CD4-positive, alpha-beta memory T cell (primary cell): ENCODE measurements at regions not wholly inside any gene's neighbourhood (a gene's known extent, or its start where the extent isn't known, plus 50 kb on each side); places are given as distances from the start of the nearest gene placed in this dataset.
"Not testable (repeated sequence)": the region's sequence is repeated elsewhere in the genome, so short reads cannot be mapped to it uniquely, and the experiment has no call there.

ENCODE experiments used
- CTCF ChIA-PET: fragments of 350-600 bp; sonication (Branson Sonifier 250); formaldehyde crosslinking; loops from one replicate; lab custom pipeline; 2021; ENCODE audit warnings: inconsistent platforms; ENCODE audit not compliant: partially characterized antibody; lab: Charles Lee
- POLR2A ChIA-PET: fragments of 350-600 bp; sonication (Branson Sonifier 250); formaldehyde crosslinking; loops from one replicate; lab custom pipeline; 2021; ENCODE audit not compliant: partially characterized antibody; lab: Charles Lee
- DNase-seq, 5 donors: peaks; one replicate each; pipeline versions ENCODE4 v3.0.0 to v3.0.0-alpha.2; 2020 to 2022; ENCODE audit warnings: mixed read lengths in 1 of 5
- H3K27ac ChIP-seq: one replicate; pipeline ENCODE4 v1.7.0; 2013; ENCODE audit warnings: low read depth, low read length
- H3K27me3 ChIP-seq: 2 replicates; pipeline ENCODE4 v1.7.0; 2013; ENCODE audit warnings: mild to moderate bottlenecking, low read length, moderate library complexity; ENCODE audit not compliant: insufficient read depth
- H3K36me3 ChIP-seq: 2 replicates; pipeline ENCODE4 v1.7.0; 2013; ENCODE audit warnings: mild to moderate bottlenecking, low read length, moderate library complexity; ENCODE audit not compliant: insufficient read depth
- H3K4me1 ChIP-seq: 2 replicates; pipeline ENCODE4 v1.7.0; 2013; ENCODE audit warnings: mild to moderate bottlenecking, low read length, moderate library complexity; ENCODE audit not compliant: insufficient read depth
- H3K4me3 ChIP-seq, 2 donors: one replicate each; pipeline ENCODE4 v1.7.0; 2013; ENCODE audit warnings: low read length in 2 of 2, mild to moderate bottlenecking in 1 of 2
- H3K9me3 ChIP-seq, 2 donors: one replicate each; pipeline ENCODE4 v1.7.0; 2013; ENCODE audit warnings: low read length in 2 of 2, control low read depth in 1 of 2; ENCODE audit not compliant: control insufficient read depth in 1 of 2
- H3K27ac Mint-ChIP-seq, 7 donors: one replicate each; pipeline ENCODE4 v1.8.0; 2020 to 2021; ENCODE audit warnings: mixed read lengths in 7 of 7, mild to moderate bottlenecking in 6 of 7, inconsistent platforms in 3 of 7, moderate library complexity in 3 of 7
- H3K27me3 Mint-ChIP-seq, 2 donors: one replicate each; pipeline ENCODE4 v1.8.0; 2020 to 2021; ENCODE audit warnings: mixed read lengths in 2 of 2
- H3K36me3 Mint-ChIP-seq, 2 donors: one replicate each; pipeline ENCODE4 v1.8.0; 2020 to 2021; ENCODE audit warnings: mixed read lengths in 2 of 2, inconsistent platforms in 1 of 2, mild to moderate bottlenecking in 1 of 2
- H3K4me1 Mint-ChIP-seq, 4 donors: one replicate each; pipeline ENCODE4 v1.8.0; 2020 to 2021; ENCODE audit warnings: mixed read lengths in 4 of 4, mild to moderate bottlenecking in 1 of 4
- H3K4me3 Mint-ChIP-seq, 8 donors: one replicate each; pipeline ENCODE4 v1.8.0; 2020 to 2021; ENCODE audit warnings: mixed read lengths in 8 of 8, mild to moderate bottlenecking in 7 of 8, moderate library complexity in 6 of 8, inconsistent platforms in 3 of 8
- H3K9me3 Mint-ChIP-seq, 8 donors: one replicate each; pipeline ENCODE4 v1.8.0; 2020 to 2021; ENCODE audit warnings: mixed read lengths in 8 of 8, mild to moderate bottlenecking in 5 of 8, inconsistent platforms in 3 of 8, moderate library complexity in 1 of 8
- intact Hi-C: fragments of 100-400 bp; cut with micrococcal nuclease; formaldehyde crosslinking; loops from one replicate; pipeline ENCODE4 v1.15.1; 2023

DNA sequence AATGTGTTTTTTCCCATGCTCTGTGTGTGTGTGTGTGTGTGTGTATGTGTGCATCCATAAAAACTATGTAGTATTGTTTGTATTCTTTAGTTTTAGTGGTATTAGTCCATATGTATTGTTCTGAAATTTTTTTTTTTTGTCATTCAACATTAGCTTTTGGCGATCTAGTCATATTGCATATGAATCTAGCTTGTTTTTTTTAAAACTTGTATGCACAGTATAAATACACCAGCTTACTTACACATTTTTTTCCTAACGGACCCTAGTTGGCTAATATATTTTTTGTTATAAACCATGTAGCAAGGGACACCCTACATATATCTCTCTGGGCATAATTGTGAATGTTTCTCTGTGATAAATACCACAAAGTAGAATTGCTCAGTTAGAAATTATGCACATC, 359.7 kb downstream of the SRGAP2C start:
- ChIA-PET CTCF (interaction anchor here (0.9 to 1.8 kb wide), 2 partner anchors 19 to 26 kb away, joined by 3 to 9 read pairs; no protein-coding TSS in a partner anchor), POLR2A (no interaction called here)
- Mint-ChIP-seq H3K27ac (peak overlapping the region in 1 of 7 donors; percentile 13), H3K36me3 (peaks cover 0 to 13% of the 10 kb centered on the region in 2 donors), H3K4me3 (no peak overlapping the region), H3K27me3 (no peaks in the 10 kb centered on the region), H3K4me1 (peaks cover 27 to 41% (median 37%) of the 10 kb centered on the region in 4 donors), H3K9me3 (peaks cover 0 to 2% (median 0%) of the 10 kb centered on the region in 8 donors)
- intact Hi-C loops, result no loop called here
- H3K4me1 ChIP-seq, result peaks cover 11% of the 10 kb centered on the region
- H3K27me3 ChIP-seq, result no peaks in the 10 kb centered on the region
- no peaks in the 10 kb centered on the region for H3K36me3 ChIP-seq
- H3K27ac ChIP-seq, result no peak overlapping the region
- no peak for DNase-seq
- H3K9me3 ChIP-seq, result no peaks in the 10 kb centered on the region
- H3K4me3 ChIP-seq, result no peak overlapping the region

DNA sequence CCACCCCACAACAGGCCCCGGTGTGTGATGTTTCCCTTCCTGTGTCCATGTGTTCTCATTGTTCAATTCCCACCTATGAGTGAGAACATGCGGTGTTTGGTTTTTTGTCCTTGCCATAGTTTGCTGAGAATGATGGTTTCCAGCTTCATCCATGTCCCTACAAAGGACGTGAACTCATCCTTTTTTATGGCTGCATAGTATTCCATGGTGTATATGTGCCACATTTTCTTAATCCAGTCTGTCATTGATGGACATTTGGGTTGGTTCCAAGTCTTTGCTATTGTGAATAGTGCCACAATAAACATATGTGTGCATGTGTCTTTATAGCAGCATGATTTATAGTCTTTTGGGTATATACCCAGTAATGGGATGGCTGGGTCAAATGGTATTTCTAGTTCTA, 361.1 kb downstream of the SRGAP2C start:
- H3K4me3 Mint-ChIP-seq, H3K4me3 ChIP-seq, H3K36me3 ChIP-seq, DNase-seq, H3K27me3 Mint-ChIP-seq, H3K27me3 ChIP-seq, CTCF ChIA-PET, intact Hi-C loops, H3K9me3 ChIP-seq, POLR2A ChIA-PET, H3K27ac Mint-ChIP-seq, H3K9me3 Mint-ChIP-seq, H3K27ac ChIP-seq: not testable (repeated sequence)
- peaks cover 21% of the 10 kb centered on the region for H3K4me1 ChIP-seq
- peaks cover 0 to 11% of the 10 kb centered on the region in 2 donors for H3K36me3 Mint-ChIP-seq
- H3K4me1 Mint-ChIP-seq, result peaks cover 35 to 50% (median 44%) of the 10 kb centered on the region in 4 donors

DNA sequence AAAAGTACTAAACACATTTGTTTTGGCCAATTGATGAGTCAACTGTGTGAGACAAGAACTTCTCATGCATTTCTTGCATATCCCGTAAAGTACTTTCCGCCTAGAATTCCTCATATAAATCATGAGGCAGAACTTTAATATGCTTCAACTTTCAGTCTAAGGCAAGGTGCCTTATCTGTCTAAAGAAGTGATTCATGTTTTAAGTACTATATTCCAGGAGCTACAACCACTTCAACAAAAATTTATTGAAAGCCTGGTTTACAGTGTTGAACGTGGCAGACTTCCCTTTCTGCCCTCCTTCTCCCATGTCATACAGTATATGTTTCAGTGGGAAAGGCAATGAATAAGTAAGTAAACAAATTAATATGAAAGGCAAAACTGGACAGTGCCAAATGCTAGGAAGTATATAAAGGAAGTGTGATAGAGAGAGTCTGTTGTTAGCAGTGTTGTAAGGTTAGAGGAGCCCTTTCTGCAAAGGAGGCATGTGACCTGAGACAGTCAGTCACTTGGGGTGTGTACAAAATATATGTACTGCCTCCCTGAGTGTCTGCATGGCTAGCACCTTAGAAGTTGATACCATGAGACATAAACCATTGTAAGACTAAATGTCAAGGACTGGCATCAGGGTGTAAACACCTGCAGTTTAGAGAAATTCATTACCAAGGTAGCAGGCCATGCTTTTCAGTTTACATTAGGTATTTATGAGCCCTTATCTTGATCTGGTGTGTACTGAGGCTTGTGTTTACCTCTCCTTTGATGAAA, 362.2 kb downstream of the SRGAP2C start:
- Mint-ChIP-seq H3K36me3 (peaks cover 0 to 11% of the 10 kb centered on the region in 2 donors), H3K27ac (peak overlapping the region in 6 of 7 donors; percentile 14 to 70 (median 60)), H3K9me3 (peaks cover 0 to 4% (median 0%) of the 10 kb centered on the region in 8 donors), H3K4me3 (peak overlapping the region in 1 of 8 donors; percentile 22), H3K4me1 (peaks cover 40 to 61% (median 53%) of the 10 kb centered on the region in 4 donors), H3K27me3 (no peaks in the 10 kb centered on the region)
- no peak overlapping the region for H3K27ac ChIP-seq
- CTCF ChIA-PET, result interaction anchor here (2.4 kb wide), 1 partner anchor 26 kb away, joined by 9 read pairs; no protein-coding TSS in a partner anchor
- POLR2A ChIA-PET, result interaction anchor here (1.4 kb wide), 1 partner anchor 28 kb away, joined by 6 read pairs; no protein-coding TSS in a partner anchor
- H3K4me1 ChIP-seq, result peaks cover 32% of the 10 kb centered on the region
- H3K27me3 ChIP-seq, result no peaks in the 10 kb centered on the region
- no peak overlapping the region for H3K4me3 ChIP-seq
- no peak for DNase-seq
- intact Hi-C loops, result no loop called here
- H3K9me3 ChIP-seq, result no peaks in the 10 kb centered on the region
- no peaks in the 10 kb centered on the region for H3K36me3 ChIP-seq

- DNase-seq, H3K36me3 ChIP-seq, H3K9me3 ChIP-seq, H3K4me3 ChIP-seq, intact Hi-C loops, H3K9me3 Mint-ChIP-seq, H3K36me3 Mint-ChIP-seq, H3K27ac ChIP-seq, H3K27me3 ChIP-seq, H3K27me3 Mint-ChIP-seq: not testable (repeated sequence)
- ChIA-PET CTCF (interaction anchor here (2.4 kb wide), 1 partner anchor 26 kb away, joined by 9 read pairs; no protein-coding TSS in a partner anchor), POLR2A (interaction anchor here (1.4 kb wide), 1 partner anchor 29 kb away, joined by 6 read pairs; no protein-coding TSS in a partner anchor)
- Mint-ChIP-seq H3K4me3 (peak overlapping the region in 1 of 8 donors; percentile 17), H3K4me1 (peaks cover 44 to 61% (median 54%) of the 10 kb centered on the region in 4 donors), H3K27ac (peak overlapping the region in 4 of 7 donors; percentile 57 to 70 (median 59))
- peaks cover 39% of the 10 kb centered on the region for H3K4me1 ChIP-seq
Observed at GRCh38 chr1:121547726-121548125, 363.0 kb downstream of the SRGAP2C start.

DNA sequence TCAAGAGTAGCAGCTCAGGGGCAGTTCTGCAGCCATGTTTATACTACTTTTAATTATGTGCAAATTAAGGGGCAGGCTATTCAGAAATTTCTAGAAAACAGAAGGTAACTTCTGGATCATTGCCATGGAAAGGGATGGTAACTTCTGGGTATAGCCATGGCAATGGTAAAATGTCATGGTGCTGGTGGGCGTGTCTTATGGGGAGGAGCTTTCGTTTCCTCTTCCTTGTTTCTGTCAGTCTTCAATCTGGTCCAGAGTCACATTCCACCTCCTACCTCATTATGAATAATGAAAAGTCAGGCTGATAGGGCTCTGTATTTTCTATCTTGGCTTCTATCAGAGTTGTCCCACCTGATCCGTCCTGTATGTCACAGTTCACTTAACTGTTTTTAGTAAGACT, 366.0 kb downstream of the SRGAP2C start:
- H3K4me1 Mint-ChIP-seq, result peaks cover 59 to 91% (median 72%) of the 10 kb centered on the region in 4 donors

GRCh38 chr1:121551491-121551890, 366.7 kb downstream of the SRGAP2C start:
- Mint-ChIP-seq H3K27ac (peak overlapping the region; percentile 58 to 94 (median 86)), H3K4me3 (peak overlapping the region in 7 of 8 donors; percentile 14 to 72 (median 65)), H3K4me1 (peaks cover 62 to 93% (median 74%) of the 10 kb centered on the region in 4 donors)
- ChIA-PET POLR2A (interaction anchor here (0.6 to 5.1 kb wide), 8 partner anchors 12 to 111 kb away, joined by 3 to 41 read pairs (median 5); no protein-coding TSS in a partner anchor), CTCF (interaction anchor here (1.3 to 2.9 kb wide), 3 partner anchors 32 to 106 kb away, joined by 3 to 16 read pairs (median 3); no protein-coding TSS in a partner anchor)
- intact Hi-C loops, result loop anchor here (1.0 to 5.0 kb wide), 2 partner anchors 32 to 36 kb away; no protein-coding TSS in a partner anchor
- H3K4me3 ChIP-seq, H3K27me3 Mint-ChIP-seq, H3K36me3 ChIP-seq, H3K27ac ChIP-seq, H3K27me3 ChIP-seq, H3K9me3 ChIP-seq, H3K36me3 Mint-ChIP-seq, H3K9me3 Mint-ChIP-seq: not testable (repeated sequence)
- H3K4me1 ChIP-seq, result peaks cover 61% of the 10 kb centered on the region
- peak; percentile 49 to 73 (median 62) for DNase-seq

More for the DNA sequence above, 366.0 kb downstream of the SRGAP2C start:
- peak overlapping the region; percentile 48 to 92 (median 76) for H3K27ac Mint-ChIP-seq
- not testable (repeated sequence) for H3K36me3 Mint-ChIP-seq, H3K36me3 ChIP-seq, H3K4me3 ChIP-seq, H3K27me3 Mint-ChIP-seq, H3K9me3 Mint-ChIP-seq, DNase-seq, H3K27ac ChIP-seq, H3K9me3 ChIP-seq, H3K27me3 ChIP-seq
- peak overlapping the region in 6 of 8 donors; percentile 27 to 72 (median 59) for H3K4me3 Mint-ChIP-seq
- intact Hi-C loops, result loop anchor here (1.0 to 5.0 kb wide), 2 partner anchors 32 to 36 kb away; no protein-coding TSS in a partner anchor
- POLR2A ChIA-PET, result interaction anchor here (0.6 to 5.1 kb wide), 6 partner anchors 12 to 52 kb away, joined by 3 to 41 read pairs (median 6); no protein-coding TSS in a partner anchor
- peaks cover 61% of the 10 kb centered on the region for H3K4me1 ChIP-seq
- CTCF ChIA-PET, result interaction anchor here (1.1 to 2.9 kb wide), 4 partner anchors 32 to 105 kb away, joined by 3 to 16 read pairs (median 3); no protein-coding TSS in a partner anchor

- Mint-ChIP-seq H3K27ac (peak overlapping the region in 2 of 7 donors; percentile 14 to 27), H3K4me3 (peak overlapping the region in 1 of 8 donors; percentile 7), H3K36me3 (peaks cover 10 to 11% of the 10 kb centered on the region in 2 donors), H3K4me1 (peaks cover 35 to 69% (median 49%) of the 10 kb centered on the region in 4 donors)
- H3K36me3 ChIP-seq, H3K27me3 ChIP-seq, H3K4me3 ChIP-seq, DNase-seq, CTCF ChIA-PET, intact Hi-C loops, POLR2A ChIA-PET, H3K27me3 Mint-ChIP-seq, H3K27ac ChIP-seq, H3K9me3 Mint-ChIP-seq, H3K9me3 ChIP-seq: not testable (repeated sequence)
- H3K4me1 ChIP-seq, result peaks cover 33% of the 10 kb centered on the region
Observed at GRCh38 chr1:121556560-121556959, 371.8 kb downstream of the SRGAP2C start.
